ENCODE measurements at regions not wholly inside any gene's neighbourhood (a gene's known extent, or its start where the extent isn't known, plus 50 kb on each side); places are given as distances from the start of the nearest gene placed in this dataset.

DNA sequence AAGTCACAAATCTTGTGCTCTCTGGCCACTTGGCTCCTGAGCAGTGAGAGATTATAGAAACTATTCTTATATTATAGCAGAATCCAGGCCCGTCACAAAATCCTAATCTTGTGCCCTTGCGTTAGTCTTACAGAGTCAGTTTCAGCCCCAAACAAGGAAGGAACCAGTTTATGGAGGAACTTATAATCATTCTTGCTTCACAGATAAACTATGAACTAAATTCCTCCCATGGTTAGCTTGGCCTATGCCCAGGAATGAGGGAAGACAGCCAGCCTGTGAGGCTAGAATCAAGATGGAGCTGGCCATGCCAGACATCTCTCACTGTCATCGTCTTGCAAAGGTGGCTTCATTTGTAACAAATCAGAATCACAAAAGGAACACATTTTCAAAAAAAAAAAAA, 199.7 kb upstream of the PITRM1 start:
- dilution Hi-C loops (cut with HindIII; ENCODE audit: low sequenced_read_pairs, unreplicated experiment): no loop called here
- no peak overlapping the region for H2BK120ac ChIP-seq (ENCODE audit: low read depth, low read length)
- no peaks in the 10 kb centered on the region for H3K79me1 ChIP-seq (ENCODE audit: low read depth in 1 of 2, low read length in 2 of 2)
- H2BK15ac ChIP-seq (ENCODE audit: low read depth, low read length): no peak overlapping the region
- TF ChIP-seq RAD21 (IDR thresholded peaks at IDR 0.05; ENCODE audit: low read length) (no peak), POLR2A (IDR thresholded peaks at IDR 0.05; ENCODE audit: low read depth, low read length) (no peak), MXI1 (IDR thresholded peaks at IDR 0.05; ENCODE audit: borderline replicate concordance, low read depth, low read length) (no peak), CHD1 (IDR thresholded peaks at IDR 0.05; ENCODE audit: low read depth, low read length) (no peak), NFE2L2 (IDR thresholded peaks at IDR 0.05; ENCODE audit: low read depth, low read length) (no peak), RCOR1 (IDR thresholded peaks at IDR 0.05; ENCODE audit: insufficient replicate concordance, low read length) (no peak), CEBPB (IDR thresholded peaks at IDR 0.05; ENCODE audit: low read depth, low read length) (no peak), MAFK (IDR thresholded peaks at IDR 0.05; ENCODE audit: low read depth, low read length) (no peak), MAZ (IDR thresholded peaks at IDR 0.05; ENCODE audit: borderline replicate concordance, low read depth, low read length) (no peak), RFX5 (IDR thresholded peaks at IDR 0.05; ENCODE audit: low read depth, low read length) (no peak)
- TF ChIP-seq, protein P1, sequence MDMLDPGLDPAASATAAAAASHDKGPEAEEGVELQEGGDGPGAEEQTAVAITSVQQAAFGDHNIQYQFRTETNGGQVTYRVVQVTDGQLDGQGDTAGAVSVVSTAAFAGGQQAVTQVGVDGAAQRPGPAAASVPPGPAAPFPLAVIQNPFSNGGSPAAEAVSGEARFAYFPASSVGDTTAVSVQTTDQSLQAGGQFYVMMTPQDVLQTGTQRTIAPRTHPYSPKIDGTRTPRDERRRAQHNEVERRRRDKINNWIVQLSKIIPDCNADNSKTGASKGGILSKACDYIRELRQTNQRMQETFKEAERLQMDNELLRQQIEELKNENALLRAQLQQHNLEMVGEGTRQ (IDR thresholded peaks at IDR 0.05; ENCODE audit: low read depth, low read length): no peak
- TF ChIP-seq, protein P2, sequence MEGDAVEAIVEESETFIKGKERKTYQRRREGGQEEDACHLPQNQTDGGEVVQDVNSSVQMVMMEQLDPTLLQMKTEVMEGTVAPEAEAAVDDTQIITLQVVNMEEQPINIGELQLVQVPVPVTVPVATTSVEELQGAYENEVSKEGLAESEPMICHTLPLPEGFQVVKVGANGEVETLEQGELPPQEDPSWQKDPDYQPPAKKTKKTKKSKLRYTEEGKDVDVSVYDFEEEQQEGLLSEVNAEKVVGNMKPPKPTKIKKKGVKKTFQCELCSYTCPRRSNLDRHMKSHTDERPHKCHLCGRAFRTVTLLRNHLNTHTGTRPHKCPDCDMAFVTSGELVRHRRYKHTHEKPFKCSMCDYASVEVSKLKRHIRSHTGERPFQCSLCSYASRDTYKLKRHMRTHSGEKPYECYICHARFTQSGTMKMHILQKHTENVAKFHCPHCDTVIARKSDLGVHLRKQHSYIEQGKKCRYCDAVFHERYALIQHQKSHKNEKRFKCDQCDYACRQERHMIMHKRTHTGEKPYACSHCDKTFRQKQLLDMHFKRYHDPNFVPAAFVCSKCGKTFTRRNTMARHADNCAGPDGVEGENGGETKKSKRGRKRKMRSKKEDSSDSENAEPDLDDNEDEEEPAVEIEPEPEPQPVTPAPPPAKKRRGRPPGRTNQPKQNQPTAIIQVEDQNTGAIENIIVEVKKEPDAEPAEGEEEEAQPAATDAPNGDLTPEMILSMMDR (conservative IDR thresholded peaks at IDR 0.05; ENCODE audit: low read depth, low read length): no peak
- H4K8ac ChIP-seq (ENCODE audit: low read depth in 2 of 2, low read length in 2 of 2): no peak overlapping the region
- ATAC-seq (ENCODE audit: low read depth) (peak; percentile 77), DNase-seq (peak; percentile 44)
- no peaks in the 10 kb centered on the region for H3K4me1 ChIP-seq (ENCODE audit: control insufficient read depth, insufficient read depth, low read length)
- no peak overlapping the region for H2AFZ ChIP-seq (replicated peaks; ENCODE audit: low read length, poor library complexity)
- peak overlapping the region; percentile 42 for H2BK5ac ChIP-seq (ENCODE audit: low read depth, low read length, poor library complexity, severe bottlenecking)
- H3K4ac ChIP-seq (ENCODE audit: low read depth, low read length): no peak overlapping the region
- no peak overlapping the region for H4K91ac ChIP-seq (ENCODE audit: insufficient read depth, low read depth, low read length)
- intact Hi-C loops (cut with micrococcal nuclease): no loop called here
- no peaks in the 10 kb centered on the region for H3K9me1 ChIP-seq (ENCODE audit: insufficient read depth, low read length)
- no peaks in the 10 kb centered on the region for H4K20me1 ChIP-seq (ENCODE audit: insufficient read depth, low read length)
- no peak overlapping the region for H3K14ac ChIP-seq (replicated peaks; ENCODE audit: low read depth, low read length)
- no TSS peak for BruUV-seq (replicated peaks)
- no peaks in the 10 kb centered on the region for H3K9me3 ChIP-seq (ENCODE audit: control insufficient read depth, insufficient read depth, low read length)
- H3K23ac ChIP-seq (ENCODE audit: low read depth, low read length): no peak overlapping the region
- H3K4me2 ChIP-seq (ENCODE audit: low read depth, low read length): no peak overlapping the region
- no peak overlapping the region for H2AK9ac ChIP-seq (replicated peaks; ENCODE audit: low read depth, low read length, poor library complexity)
- no peak overlapping the region for H2BK20ac ChIP-seq (ENCODE audit: low read depth, low read length)
- H3K36me3 ChIP-seq (ENCODE audit: control insufficient read depth, insufficient read depth, low read length): no peaks in the 10 kb centered on the region
- H4K5ac ChIP-seq (ENCODE audit: low read depth, low read length): no peak overlapping the region
- H3K27ac ChIP-seq (ENCODE audit: insufficient read depth, low read length): no peak overlapping the region
- CTCF ChIA-PET: interaction anchor here (0.7 kb wide), 1 partner anchor 184 kb away, joined by 5 read pairs; no protein-coding TSS in a partner anchor
- POLR2A ChIA-PET (ENCODE audit: unreplicated experiment): no interaction called here
- H3K18ac ChIP-seq (ENCODE audit: low read depth, low read length): peak overlapping the region; percentile 50; the same call in 1 of the 2 replicates
- no peaks in the 10 kb centered on the region for H3K27me3 ChIP-seq (ENCODE audit: control insufficient read depth, insufficient read depth, low read length)
- in situ Hi-C loops (cut with MboI; ENCODE audit: low sequenced_read_pairs): no loop called here
- WGBS, 2 experiments (ENCODE audit: extremely low coverage in 2 of 2, insufficient read length in 1 of 2): no CpG with 5 or more reads among the region's 3 CpGs
- H3K4me3 ChIP-seq (ENCODE audit: insufficient read depth, low read depth, low read length): no peak overlapping the region
- no peak overlapping the region for H3K9ac ChIP-seq (ENCODE audit: low read depth, low read length)
- no peak overlapping the region for H2AK5ac ChIP-seq (ENCODE audit: low read depth, low read length)
- no peak overlapping the region for H3K56ac ChIP-seq (ENCODE audit: extremely low read depth, insufficient read depth, low read length)
